H9 (cell line): ENCODE measurements at regions not wholly inside any gene's neighbourhood (a gene's known extent, or its start where the extent isn't known, plus 50 kb on each side); places are given as distances from the start of the nearest gene placed in this dataset.

ENCODE experiments used
- DNase-seq: peaks from one replicate; pipeline ENCODE4 v3.0.0-alpha.2; 2017
- H2AFZ ChIP-seq: one replicate; pipeline ENCODE4 v1.6.1; 2013; ENCODE audit warnings: mild to moderate bottlenecking, low read length, control low read depth, moderate library complexity
- H2AK5ac ChIP-seq: 2 replicates; pipeline ENCODE4 v1.6.1; 2013; ENCODE audit warnings: low read length, control low read depth, mixed read lengths; ENCODE audit not compliant: insufficient read length
- H2BK120ac ChIP-seq: one replicate; pipeline ENCODE4 v1.6.1; 2013; ENCODE audit warnings: low read depth, mild to moderate bottlenecking, low read length, control low read depth, inconsistent platforms; ENCODE audit not compliant: poor library complexity, severe bottlenecking
- H2BK12ac ChIP-seq: 2 replicates; pipeline ENCODE4 v1.6.1; 2013; ENCODE audit warnings: low read length, control low read depth, mixed read lengths, low read depth; ENCODE audit not compliant: insufficient read length
- H2BK15ac ChIP-seq: 2 replicates; pipeline ENCODE4 v1.6.1; 2013; ENCODE audit warnings: low read depth, low read length, control low read depth
- H2BK20ac ChIP-seq: one replicate; pipeline ENCODE4 v1.6.1; 2013; ENCODE audit warnings: low read depth, mild to moderate bottlenecking, low read length, control low read depth, inconsistent platforms; ENCODE audit not compliant: poor library complexity, severe bottlenecking
- H2BK5ac ChIP-seq: 2 replicates; pipeline ENCODE4 v1.6.1; 2013; ENCODE audit warnings: low read length, control low read depth, mixed read lengths; ENCODE audit not compliant: insufficient read length
- H3K14ac ChIP-seq: 2 replicates; pipeline ENCODE4 v1.6.1; 2013; ENCODE audit warnings: low read length, control low read depth; ENCODE audit not compliant: insufficient read depth
- H3K18ac ChIP-seq: 2 replicates; pipeline ENCODE4 v1.6.1; 2013; ENCODE audit warnings: low read depth, mild to moderate bottlenecking, mixed read lengths, low read length, control low read depth; ENCODE audit not compliant: insufficient read length
- H3K23ac ChIP-seq: 2 replicates; pipeline ENCODE4 v1.6.1; 2013; ENCODE audit warnings: low read length, control low read depth, mixed read lengths, low read depth; ENCODE audit not compliant: insufficient read length
- H3K23me2 ChIP-seq: 2 replicates; pipeline ENCODE4 v1.6.1; 2013; ENCODE audit warnings: low read depth, mild to moderate bottlenecking, mixed read lengths, low read length, control low read depth; ENCODE audit not compliant: insufficient read length, poor library complexity, severe bottlenecking
- H3K27ac ChIP-seq: 2 replicates; pipeline ENCODE4 v1.5.1; 2013; ENCODE audit warnings: low read length, control low read depth, mixed read lengths, low read depth; ENCODE audit not compliant: insufficient read length
- H3K27me3 ChIP-seq: 2 replicates; pipeline ENCODE4 v1.6.1; 2013; ENCODE audit warnings: low read length, control low read depth, inconsistent platforms; ENCODE audit not compliant: insufficient read depth
- H3K4ac ChIP-seq: 2 replicates; pipeline ENCODE4 v1.6.1; 2013; ENCODE audit warnings: low read depth, mild to moderate bottlenecking, control low read depth, inconsistent platforms, low read length, moderate library complexity
- H3K4me1 ChIP-seq: 2 replicates; pipeline ENCODE4 v1.6.1; 2013; ENCODE audit warnings: low read length, control low read depth, inconsistent platforms; ENCODE audit not compliant: insufficient read depth
- H3K4me2 ChIP-seq: 2 replicates; pipeline ENCODE4 v1.6.1; 2013; ENCODE audit warnings: low read length, control low read depth, mixed read lengths; ENCODE audit not compliant: insufficient read length, insufficient read depth
- H3K56ac ChIP-seq: 2 replicates; pipeline ENCODE4 v1.6.1; 2013; ENCODE audit warnings: low read depth, mild to moderate bottlenecking, mixed read lengths, low read length, control low read depth; ENCODE audit not compliant: insufficient read length
- H3K79me1 ChIP-seq: 2 replicates; pipeline ENCODE4 v1.6.1; 2013; ENCODE audit warnings: low read depth, mild to moderate bottlenecking, moderate library complexity, low read length, control low read depth, inconsistent platforms; ENCODE audit not compliant: insufficient read depth, poor library complexity, severe bottlenecking
- H3K79me2 ChIP-seq: 2 replicates; pipeline ENCODE4 v1.6.1; 2013; ENCODE audit warnings: low read length, control low read depth, inconsistent platforms; ENCODE audit not compliant: insufficient read depth
- H3K9ac ChIP-seq: 2 replicates; pipeline ENCODE4 v1.6.1; 2013; ENCODE audit warnings: low read length, control low read depth, mixed read lengths; ENCODE audit not compliant: insufficient read length; ENCODE audit errors: extremely low read depth
- H3K9me3 ChIP-seq: one replicate; pipeline ENCODE4 v1.6.1; 2013; ENCODE audit warnings: low read depth, low read length, inconsistent platforms; ENCODE audit not compliant: control insufficient read depth
- H3T11ph ChIP-seq: one replicate; pipeline ENCODE4 v1.6.1; 2013; ENCODE audit warnings: mild to moderate bottlenecking, low read length, control low read depth, inconsistent platforms
- H4K20me1 ChIP-seq: one replicate; pipeline ENCODE4 v1.6.1; 2013; ENCODE audit not compliant: control insufficient read depth, insufficient read length, insufficient read depth
- H4K5ac ChIP-seq: 2 replicates; pipeline ENCODE4 v1.6.1; 2013; ENCODE audit warnings: low read depth, mild to moderate bottlenecking, mixed read lengths, low read length, control low read depth; ENCODE audit not compliant: insufficient read length
- H4K8ac ChIP-seq: replicated peaks from 2 replicates; pipeline ENCODE4 v1.6.1; 2013; ENCODE audit warnings: low read length, control low read depth, mixed read lengths, low read depth; ENCODE audit not compliant: insufficient read length
- H4K91ac ChIP-seq: 2 replicates; pipeline ENCODE4 v1.6.1; 2013; ENCODE audit warnings: low read depth, mild to moderate bottlenecking, moderate library complexity, mixed read lengths, low read length, control low read depth; ENCODE audit not compliant: insufficient read length
- H3K27ac Mint-ChIP-seq, 3 experiments: 2 replicates in 2 of 3; 3 replicates in 1 of 3; pipeline ENCODE4 v1.8.0; 2020 to 2021; ENCODE audit warnings: mixed read lengths in 3 of 3, mild to moderate bottlenecking in 1 of 3, moderate library complexity in 1 of 3
- H3K27me3 Mint-ChIP-seq: 2 replicates; pipeline ENCODE4 v1.8.0; 2021; ENCODE audit warnings: low read depth, mild to moderate bottlenecking, moderate library complexity, mixed read lengths
- H3K36me3 Mint-ChIP-seq, 3 experiments: 2 replicates in 2 of 3; 3 replicates in 1 of 3; pipeline ENCODE4 v1.8.0; 2020 to 2021; ENCODE audit warnings: low read depth in 3 of 3, mixed read lengths in 3 of 3; ENCODE audit not compliant: insufficient read depth in 1 of 3
- H3K4me1 Mint-ChIP-seq, 2 experiments: 2 replicates each; pipeline ENCODE4 v1.8.0; 2020; ENCODE audit warnings: mixed read lengths in 2 of 2
- H3K4me3 Mint-ChIP-seq, 2 experiments: 2 replicates in 1 of 2; 3 replicates in 1 of 2; pipeline ENCODE4 v1.8.0; 2020 to 2021; ENCODE audit warnings: mild to moderate bottlenecking in 2 of 2, mixed read lengths in 2 of 2, moderate library complexity in 1 of 2
- H3K9me3 Mint-ChIP-seq, 2 experiments: 2 replicates in 1 of 2; 3 replicates in 1 of 2; pipeline ENCODE4 v1.8.0; 2020; ENCODE audit warnings: mild to moderate bottlenecking in 2 of 2, mixed read lengths in 2 of 2, moderate library complexity in 1 of 2
- CTCF ChIP-seq: fragments of 200-600 bp; sonication (generic); conservative IDR thresholded peaks from 3 replicates; pipeline ENCODE4 v1.8.0; 2021; ENCODE audit warnings: antibody characterized with exemption, mild to moderate bottlenecking
- WGBS: extraction: QIAGEN DNeasy Blood & Tissue Kit; methylation state at CpG from one replicate; pipeline ENCODE4 v1.1.7; 2013; ENCODE audit warnings: missing lambda C conversion rate, low lambda C conversion rate, mixed read lengths; ENCODE audit not compliant: insufficient read length; ENCODE audit errors: extremely low coverage; 5-methylcytosine and 5-hydroxymethylcytosine counted together

DNA sequence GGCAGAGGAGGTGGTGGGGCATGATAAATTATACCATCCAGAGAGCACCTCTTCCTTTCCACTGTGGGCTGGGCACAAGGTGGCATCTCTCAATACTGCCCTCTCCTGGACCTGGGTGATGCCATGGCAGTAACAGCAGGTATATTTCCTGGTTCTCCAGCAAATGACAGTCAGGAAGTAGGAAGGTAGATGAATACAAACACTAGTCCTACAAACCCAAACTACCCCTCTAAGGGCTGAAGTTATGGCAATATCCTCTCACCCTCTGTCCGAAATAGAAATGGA lies 1004.9 kb downstream of the KCNMA1 start:
- WGBS: no CpG with 5 or more reads among the region's 1 CpG
- H3K27ac Mint-ChIP-seq: no peak overlapping the region
- H3K4me3 Mint-ChIP-seq: peak overlapping the region; percentile 48 to 59; a peak in 3 of 5 replicates
- Histone ChIP-seq H3K27me3 (no peaks in the 10 kb centered on the region), H2BK20ac (no peak overlapping the region), H3K18ac (no peak overlapping the region), H2BK120ac (no peak overlapping the region), H4K20me1 (no peaks in the 10 kb centered on the region), H3K4me1 (no peaks in the 10 kb centered on the region), H3K79me1 (no peaks in the 10 kb centered on the region), H3K27ac (no peak overlapping the region), H2AFZ (no peak overlapping the region), H3K9me3 (no peaks in the 10 kb centered on the region), H3K79me2 (no peaks in the 10 kb centered on the region), H3K4me2 (peak overlapping the region; percentile 45), H3K4ac (no peak overlapping the region), H2BK5ac (no peak overlapping the region), H2BK12ac (no peak overlapping the region), H4K91ac (no peak overlapping the region), H3K9ac (no peak overlapping the region), H2AK5ac (no peak overlapping the region), H3K56ac (no peak overlapping the region), H3K14ac (no peak overlapping the region), H2BK15ac (no peak overlapping the region), H4K5ac (no peak overlapping the region), H3K23ac (no peak overlapping the region), H4K8ac (no peak overlapping the region), H3T11ph (no peak overlapping the region), H3K23me2 (no peaks in the 10 kb centered on the region)
- TF ChIP-seq CTCF: peak; percentile 66
- peaks cover 12% of the 10 kb centered on the region for H3K27me3 Mint-ChIP-seq
- peaks cover 0 to 2% of the 10 kb centered on the region in 2 experiments; a peak in 1 of 5 replicates for H3K9me3 Mint-ChIP-seq
- H3K4me1 Mint-ChIP-seq: peaks cover 25% of the 10 kb centered on the region in 2 experiments
- DNase-seq: peak; percentile 68
- no peaks in the 10 kb centered on the region for H3K36me3 Mint-ChIP-seq
